ENCODE measurements at regions not wholly inside any gene's neighbourhood (a gene's known extent, or its start where the extent isn't known, plus 50 kb on each side); places are given as distances from the start of the nearest gene placed in this dataset.

DNA sequence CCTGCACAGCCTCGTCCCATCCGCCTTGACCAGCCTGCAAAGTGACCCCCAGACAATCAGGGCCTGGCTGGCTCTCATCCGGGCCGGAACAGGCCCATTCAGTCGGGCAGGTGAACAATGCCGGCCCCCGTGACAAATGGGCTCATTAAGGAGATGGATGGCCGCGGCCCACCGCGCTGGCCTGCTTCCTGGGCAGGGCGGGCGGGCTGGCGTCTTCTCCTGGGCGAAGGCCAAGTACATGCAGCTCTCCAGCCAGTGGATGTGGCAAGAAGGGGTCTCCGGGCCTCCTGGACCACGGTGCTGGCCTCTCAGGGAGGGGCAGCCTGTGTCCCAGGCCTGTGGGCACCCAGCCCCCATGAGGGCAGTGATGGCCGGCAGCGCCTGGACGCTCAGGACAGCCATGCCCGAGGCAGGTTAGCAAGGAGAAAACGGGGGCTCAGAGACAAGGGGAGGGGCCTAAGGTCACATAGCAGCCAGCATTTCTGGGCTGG lies 1022.8 kb downstream of the BRD1 start:
- no peak for DNase-seq

DNA sequence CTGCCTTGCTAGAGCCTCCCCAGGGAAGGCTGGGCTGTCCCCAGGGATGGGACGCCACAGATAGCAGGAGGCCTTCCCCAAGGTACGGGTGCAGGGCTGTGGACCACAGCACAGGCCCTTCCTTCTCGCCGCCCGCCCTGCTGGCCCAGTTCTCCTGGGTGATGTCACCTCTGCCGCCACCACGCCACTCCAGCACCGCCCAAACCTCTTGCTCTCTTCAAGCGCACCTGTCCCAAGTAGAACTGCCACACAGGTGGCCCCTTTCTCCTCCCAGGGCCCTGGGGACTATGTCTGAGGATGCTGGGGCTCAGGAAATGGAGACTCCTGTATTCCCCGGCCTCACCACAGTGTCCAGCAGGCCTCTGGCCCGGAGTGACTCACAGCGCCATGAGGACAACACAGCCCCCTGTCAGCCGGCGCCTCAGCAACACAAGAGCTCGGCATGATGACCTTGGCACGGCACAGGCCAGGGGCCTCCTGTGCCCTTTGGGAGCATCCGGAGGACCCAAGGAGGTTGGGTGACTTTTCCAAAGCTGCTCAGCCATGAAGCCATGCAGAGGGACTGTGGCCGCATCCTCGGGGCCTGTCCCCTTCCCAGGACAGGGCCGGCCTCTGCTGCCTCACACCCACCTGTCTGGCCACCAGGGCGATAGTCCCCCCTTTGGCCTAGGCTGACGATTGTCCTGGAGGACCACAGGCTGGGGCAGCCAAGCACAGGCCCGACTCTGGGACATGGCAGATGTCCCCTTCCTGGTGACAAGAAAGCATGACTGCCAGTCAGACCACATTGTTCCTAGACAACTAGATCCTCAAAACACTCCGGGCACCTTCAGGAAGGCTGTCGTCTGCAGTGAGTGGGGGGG lies 1023.5 kb downstream of the BRD1 start:
- DNase-seq, result no peak

DNA sequence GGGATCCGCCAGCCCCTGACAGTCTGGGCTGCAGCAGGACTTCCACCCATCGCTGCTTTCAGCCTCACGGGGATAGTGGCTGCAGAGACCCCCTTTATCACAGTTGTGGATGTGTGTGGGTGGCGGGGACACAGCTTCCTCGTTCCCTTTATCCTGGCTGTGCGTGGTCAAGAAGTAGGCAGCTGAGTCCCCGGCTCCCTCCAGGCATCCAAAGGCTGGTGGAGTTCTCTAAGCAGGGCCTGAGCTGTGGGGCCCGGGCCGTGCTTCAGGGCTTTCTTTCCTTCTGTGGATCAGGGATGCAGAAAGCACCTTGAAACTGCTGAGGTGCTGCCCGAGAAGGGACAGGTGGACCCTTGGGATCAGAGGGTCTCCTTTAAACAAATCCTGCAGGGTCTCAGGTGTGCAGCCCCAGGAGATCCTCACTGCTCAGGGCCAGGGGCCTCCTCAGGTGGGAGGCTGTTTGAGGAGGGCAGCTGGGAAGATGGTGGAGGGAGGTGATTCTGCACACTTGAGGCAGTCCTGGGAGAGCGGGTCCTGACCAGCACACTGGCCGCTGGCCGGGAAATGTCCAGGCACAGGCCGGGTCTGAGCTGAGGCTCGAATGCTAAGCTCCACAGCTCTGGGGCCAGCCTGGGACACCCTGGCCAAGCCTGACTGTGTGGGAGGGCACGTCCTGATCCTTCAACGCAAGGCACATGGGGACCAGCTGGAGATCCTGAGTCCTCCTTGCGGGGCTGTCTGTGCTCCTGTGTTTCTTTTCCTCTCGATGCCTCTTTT lies 1024.3 kb downstream of the BRD1 start:
- no peak for DNase-seq

DNA sequence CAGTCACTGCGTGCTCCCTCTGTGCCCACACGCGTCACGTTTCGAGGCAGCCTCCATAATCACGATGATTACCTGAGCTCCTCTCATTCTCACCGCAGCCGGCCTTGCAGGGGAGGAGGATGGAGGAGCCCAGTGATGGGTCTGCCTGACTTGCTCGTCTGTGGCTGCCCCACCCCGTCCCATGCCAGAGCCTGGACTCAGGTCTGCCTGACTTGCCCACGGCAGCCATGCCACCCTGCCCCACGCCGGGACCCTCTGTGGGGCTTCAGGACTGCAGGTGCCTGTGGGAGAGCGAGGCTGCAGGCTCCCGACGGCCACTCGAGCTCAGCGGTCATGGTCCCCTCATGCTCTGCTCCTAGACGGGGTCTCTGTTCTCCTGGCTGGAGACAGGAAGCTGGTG lies 1025.1 kb downstream of the BRD1 start:
- DNase-seq, result no peak

DNA sequence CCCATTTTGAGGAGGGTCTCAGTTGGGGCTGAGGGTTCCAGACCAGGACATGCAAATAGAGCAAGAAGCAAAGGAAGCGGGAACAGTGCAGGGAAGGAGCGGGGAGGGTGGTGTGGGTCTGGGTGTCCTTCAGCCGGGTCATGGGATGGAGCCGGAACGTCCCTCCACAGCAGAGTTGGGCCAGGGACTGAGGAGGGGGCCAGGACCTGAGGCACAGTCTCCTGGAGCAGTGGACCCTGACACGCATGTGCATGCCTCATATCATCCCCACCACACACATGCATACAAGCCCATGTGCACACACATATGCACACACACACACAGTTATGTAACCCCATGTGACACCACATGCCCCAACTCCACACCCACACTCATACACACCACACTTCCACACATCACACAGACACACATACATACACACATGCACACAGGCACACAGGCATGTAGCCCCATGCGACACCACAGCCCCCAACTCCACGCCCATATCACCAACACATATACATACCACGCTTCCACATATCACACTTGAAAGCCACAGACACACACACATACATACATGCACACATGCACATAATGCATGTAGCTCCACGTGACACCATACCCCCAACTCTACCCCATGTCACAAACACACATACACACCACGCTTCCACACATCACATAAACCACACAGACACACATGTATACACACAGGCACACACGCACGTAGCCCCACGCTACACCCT lies 1026.6 kb downstream of the BRD1 start:
- no peak for DNase-seq

DNA sequence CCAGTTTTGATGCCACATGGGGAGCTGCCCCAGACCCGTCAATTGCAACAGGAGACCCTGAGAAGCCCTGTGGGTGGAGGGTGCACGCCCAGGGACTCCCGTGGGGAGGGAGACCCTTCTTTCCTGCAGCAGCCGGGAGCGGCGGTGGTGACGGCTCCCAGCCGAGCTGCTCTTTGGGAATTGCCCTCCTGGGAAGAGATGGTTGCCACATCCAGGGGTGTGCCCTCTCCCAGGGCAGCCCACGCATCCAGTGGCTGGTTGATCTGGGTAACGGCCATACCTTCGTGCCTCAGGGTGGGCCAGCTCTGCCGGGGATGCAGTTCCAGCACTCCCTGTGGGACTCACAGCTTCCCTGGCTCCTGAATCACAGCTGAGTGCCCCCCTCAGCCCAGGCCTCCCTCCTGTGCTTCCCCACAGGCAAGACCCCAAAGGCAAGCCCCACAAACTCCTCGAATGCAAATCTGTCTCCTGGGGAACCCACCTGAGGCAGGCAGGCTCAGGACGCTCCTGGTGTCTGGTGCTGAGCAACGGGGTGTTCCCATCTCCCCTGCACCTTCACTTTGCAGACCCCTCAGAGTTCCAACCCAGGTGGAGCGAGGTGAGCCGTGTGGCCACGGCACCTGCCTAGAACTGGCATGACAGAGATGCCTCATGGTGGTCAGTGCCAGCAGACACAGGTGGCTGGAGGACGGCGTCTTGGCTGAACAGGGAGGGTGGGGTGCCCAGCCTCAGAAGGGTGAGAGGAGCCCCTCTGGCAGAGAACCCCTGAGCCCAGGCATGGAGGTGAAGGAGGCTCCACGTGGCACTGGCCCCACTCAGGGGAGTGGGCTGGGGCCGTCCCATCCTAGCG lies 1027.4 kb downstream of the BRD1 start:
- DNase-seq, result no peak

DNA sequence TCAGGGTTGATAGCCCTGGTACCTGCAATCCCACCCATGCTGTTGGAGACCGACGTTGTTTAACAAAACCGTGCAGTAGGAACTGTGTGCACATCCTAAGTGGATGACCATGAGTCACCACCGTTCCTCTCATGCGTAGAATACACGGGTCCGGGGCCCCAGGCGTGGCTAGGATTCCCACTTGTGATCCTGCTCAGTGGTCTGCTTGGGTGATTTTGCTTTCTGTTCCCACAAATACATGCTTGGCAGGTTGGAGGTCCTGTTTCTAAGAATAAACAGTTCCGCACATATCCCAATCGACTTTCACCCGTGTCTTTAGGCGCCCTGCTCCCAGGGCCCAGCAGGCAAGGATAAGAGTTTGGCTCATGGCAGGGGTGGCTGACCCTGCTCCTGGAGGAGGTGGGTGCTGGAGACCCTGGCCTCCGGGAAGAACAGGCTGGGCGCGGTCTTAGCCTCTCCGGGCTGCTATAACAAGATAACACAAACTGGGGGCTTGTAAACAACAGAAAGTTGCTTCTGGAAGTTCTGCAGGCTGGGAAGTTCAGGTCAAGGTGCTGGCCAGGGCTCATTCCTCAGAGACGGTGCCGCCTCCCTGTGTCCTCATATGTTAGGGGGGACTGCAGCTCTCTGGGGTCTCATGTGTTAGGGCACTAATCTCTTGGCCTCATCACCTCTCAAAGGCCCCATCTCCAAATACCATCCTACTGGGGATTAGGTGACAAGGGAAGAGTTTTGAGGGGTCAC lies 1028.3 kb downstream of the BRD1 start:
- no peak for DNase-seq

DNA sequence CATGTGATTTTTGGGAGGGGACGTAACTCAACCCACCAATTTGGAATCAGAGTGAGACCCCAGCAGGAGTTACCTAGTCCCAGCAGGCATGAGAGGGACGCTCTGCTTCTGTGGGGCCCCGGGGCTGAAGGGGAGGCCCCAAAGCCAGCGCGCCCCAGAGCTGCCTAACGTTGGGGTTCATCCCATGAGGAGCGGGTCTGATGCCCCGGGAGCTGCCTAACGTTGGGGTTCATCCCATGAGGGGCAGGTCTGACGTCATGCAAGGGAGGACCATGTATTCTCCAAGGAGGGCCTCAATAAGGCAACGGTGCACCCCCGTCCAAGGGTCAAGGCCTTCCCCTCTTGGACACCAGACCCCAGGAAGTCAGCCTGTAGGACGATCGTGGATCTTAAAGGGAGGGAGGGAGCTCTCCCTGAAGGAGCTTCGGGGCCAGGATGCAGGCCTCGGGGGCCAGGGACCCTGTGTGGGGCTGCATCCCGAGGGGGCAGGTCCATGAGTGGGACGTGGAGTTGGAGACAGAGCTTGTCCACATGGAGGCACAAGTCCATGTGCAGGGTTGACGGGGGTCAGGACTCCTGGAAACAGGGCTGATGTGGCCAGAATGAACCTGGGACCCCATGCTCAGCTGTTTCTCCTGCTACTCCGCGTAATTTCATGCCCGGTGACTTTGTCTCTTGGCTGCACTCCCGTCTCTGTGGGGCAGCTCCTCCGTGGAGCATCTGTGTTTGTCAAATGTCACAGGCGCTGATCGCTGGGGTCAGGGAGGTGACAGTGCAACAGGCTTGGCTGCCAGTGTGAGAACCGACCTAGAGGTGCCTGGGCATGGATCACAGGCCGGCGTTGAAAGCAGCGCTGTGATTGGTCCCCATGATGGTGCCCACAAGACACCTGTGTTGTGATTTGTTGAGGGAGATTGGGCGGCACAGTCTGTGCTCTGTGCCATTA lies 1029.1 kb downstream of the BRD1 start:
- DNase-seq, result no peak

DNA sequence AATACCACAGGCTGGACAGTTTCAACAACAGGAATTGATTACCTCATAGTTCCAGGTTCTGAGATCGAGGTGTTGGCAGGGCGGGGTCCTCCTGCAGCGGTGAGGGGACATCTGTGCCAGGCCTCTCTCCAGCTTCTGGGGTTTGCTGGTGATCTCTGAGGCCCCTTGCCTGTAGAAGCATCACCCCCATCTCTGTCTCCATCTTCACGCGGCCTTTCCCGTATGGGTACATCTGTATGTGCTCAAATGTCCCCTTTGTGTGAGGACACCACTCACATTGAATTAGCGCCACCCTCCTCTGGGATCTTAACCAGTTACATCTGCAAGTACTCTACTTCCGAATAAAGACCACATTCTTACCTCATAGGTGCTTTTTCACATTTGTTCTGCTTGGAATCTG lies 1029.9 kb downstream of the BRD1 start:
- DNase-seq, result no peak

DNA sequence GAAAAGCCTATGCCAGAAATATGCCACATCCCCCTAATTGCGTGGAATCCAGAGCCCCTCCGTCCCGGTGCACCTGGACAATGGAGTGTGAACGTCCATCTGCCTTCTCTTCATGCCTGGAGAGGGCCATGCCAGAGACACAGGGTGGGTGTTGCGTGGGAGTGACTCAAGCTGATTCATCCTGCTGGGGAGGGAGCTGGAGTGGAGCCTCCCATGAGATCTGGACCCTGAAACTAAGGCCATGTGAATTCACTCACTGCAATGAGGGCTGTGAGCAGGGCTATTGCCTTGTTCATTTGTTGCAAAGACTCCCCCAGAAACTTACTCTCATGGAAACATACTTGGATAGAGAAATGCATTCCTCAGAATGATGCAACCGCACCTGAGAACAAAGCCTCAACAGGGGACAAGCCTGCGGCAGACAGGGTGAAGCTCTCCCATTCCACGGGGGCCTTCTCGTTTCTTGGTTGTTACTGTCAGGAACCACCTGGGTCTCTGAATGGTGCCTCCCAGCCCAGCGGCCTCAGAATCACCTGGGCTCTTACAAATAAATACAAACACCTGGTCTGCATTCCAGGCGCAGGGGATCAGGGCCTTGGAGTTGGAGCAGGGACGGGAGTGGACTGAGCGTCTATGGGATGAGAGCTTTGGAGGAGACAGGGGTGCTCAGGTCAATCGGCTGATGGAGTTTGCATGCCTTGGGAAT lies 1031.2 kb downstream of the BRD1 start:
- DNase-seq, result no peak

DNA sequence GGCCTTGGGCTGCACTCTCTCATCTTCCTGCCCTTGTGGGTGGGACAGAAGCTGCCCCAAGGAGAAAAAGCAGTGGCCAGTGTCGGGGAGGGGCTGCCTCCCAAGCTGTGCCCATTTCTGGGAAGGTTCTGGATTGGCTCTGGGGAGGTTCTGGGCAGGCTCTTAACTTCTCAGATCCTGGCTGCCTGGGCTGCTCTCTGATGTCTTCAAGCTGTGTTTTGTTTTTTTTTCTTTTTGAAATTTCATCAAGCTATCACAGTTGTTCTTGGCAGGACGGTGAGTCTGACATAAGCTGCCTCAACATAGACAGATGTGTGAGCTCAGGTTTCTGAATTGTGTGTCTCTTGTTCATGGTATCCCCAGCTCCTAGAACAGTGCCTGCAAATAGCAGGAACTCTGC lies 1032.0 kb downstream of the BRD1 start:
- DNase-seq, result no peak

DNA sequence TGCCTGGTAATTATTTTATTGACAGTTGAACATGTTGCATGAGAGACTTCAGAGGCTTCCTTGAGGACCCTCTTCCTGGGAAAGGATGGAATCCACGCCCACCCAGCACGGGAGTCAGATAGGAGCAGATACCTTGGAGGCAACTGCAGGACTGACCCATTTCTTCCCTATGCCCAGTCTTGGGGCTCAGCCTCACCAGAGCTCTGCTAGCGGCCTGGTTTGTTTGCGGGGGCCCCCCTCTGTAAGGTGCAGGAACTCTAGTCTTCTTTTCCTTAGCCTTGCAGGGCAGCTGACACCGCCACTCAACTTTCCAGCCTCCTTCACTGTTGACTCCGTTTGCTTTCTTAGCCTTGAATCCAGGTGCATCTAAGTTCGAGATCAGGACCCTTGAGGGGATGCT lies 1032.8 kb downstream of the BRD1 start:
- no peak for DNase-seq

DNA sequence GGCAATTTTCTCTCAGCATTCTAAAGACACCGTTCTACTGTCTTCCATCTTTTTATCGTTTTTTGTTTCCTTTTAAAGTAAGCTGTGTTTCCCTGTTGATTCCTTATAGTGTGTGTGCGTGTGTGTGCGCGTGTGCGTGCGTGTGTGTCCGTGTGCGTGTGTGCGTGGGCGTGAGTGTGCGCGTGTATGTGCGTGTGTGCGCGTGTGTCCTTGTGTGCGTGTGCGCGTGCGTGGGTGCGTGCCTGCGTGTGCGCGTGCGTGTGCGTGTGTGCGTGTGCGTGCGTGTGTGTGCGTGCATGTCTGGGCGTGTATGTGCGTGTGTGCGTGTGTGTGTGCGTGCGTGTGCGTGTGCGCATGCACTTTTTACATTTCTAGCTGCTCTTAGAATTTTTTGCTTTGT lies 1033.7 kb downstream of the BRD1 start:
- no peak for DNase-seq

DNA sequence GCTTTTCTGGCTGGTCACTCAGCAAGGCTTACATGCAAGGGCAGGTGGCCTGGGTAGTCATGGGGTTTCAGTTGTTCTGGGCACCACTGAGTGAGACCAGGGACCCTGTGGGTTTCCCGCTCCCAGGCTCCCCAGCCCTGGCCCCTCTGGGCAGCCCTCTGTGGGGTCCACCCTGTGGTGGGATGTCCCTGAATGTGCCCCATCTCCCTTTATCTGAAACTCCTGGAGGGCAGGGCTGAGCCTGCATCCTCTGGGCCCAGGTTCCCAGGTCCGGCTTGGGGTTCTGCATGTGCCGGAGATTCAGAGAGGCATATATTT lies 1041.0 kb downstream of the BRD1 start:
- DNase-seq, result no peak

DNA sequence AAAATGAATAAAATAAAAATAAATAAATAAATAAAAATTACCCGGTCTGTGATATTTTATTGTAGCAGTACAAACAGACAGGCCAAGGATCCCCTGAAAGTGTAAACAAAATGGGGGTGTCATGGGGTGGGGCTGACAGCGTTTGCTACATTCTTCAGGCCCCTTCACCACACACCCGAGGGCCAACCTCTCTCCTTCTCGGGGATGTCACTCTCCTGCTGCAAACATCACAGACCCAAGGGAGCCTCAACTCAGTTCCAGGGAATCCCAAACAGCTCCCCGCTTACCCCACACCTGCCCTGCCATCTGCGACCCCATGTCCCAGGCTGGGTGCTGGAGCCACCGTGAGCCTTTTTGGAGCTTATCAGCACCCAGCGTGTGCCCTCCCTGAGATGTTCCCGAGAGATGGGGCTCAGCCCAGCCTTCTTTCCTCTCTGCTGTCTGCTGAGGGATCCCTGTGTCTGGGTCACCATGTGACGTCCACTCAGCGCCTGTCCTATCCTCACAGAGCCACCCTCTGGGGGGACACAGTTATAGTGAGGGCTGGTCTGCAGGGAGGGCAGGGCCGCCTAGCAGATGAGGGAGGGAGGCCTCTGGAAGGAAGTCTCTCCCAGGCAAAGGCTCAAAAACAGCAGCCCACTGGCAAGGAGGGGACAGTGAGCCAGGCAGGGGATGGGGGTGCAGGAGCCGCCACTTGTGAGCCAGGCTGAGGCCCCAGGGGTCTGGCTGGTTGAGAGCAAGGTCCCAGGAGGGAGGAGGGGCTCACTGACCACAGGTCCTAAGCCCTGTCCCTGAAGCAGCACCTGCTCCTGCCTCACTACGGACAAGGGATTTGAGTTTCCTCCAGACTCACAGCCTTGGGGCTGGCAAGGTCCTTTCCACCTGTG lies 1041.6 kb downstream of the BRD1 start:
- no peak for DNase-seq

DNA sequence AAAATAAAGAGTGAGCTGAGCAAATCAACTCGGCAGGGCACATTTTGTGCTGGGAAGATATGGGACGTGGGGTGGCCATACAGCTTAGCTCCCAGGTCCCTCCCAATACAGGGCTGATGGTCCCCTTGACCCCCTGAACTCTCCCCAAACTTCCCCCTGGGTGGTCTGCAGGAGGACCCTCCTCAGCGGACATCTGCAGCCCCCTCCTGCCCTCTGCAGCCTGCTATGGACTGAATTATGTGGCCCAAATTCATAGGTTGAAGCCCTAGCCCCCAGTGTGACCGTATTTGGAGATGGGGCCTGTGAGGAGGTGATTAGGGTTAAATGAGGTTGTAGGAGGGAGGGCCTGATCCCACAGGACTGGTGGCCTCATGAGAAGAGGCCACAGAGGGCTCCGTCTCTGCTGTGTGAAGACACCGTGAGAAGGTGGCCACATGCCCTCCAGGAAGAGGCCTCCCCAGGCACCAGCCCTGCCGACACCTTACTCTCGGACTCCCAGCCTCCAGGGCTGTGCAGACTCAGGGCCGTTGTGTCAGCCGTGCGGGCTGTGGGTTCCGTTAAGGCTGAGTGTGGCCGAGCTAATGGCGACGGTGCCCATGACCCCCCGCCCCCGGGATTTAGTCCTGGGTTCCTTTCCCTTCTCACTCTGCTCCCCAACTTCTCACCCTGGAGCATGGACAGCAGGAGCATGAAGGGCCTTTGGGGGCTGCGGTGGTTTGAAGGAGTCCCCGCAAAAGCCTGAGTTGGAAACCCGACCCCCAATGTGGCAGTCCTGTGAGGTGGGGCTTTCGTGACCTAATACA lies 1042.8 kb downstream of the BRD1 start:
- no peak for DNase-seq

DNA sequence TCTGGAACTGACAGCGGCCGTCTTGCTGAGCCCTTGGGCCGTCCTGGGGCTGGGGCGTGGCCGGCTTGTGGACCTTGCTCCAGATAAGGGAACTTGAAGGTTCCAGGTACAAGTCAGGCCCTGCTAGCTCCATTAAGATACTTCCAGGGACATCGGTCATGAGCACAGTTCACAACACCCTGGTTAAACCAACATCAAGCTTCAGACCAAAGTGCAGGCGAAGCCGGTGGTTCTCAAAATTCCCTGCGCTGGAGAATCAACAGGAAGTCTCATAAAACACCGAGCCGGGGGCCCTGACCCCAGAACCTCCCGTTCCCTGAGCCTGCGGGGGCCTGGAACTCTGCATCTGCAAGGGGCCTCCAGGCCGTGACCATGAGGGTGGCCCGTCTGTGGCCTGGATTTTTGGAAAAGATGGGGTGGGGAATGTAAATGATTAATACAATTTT lies 1043.8 kb downstream of the BRD1 start:
- no peak for DNase-seq
